Peyer's patch (tissue), 4 donors: ENCODE measurements at regions not wholly inside any gene's neighbourhood (a gene's known extent, or its start where the extent isn't known, plus 50 kb on each side); places are given as distances from the start of the nearest gene placed in this dataset.
A peak's percentile ranks its signal among the peaks of the same experiment; 100 is the strongest.
"Not testable (repeated sequence)": the region's sequence is repeated elsewhere in the genome, so short reads cannot be mapped to it uniquely, and the experiment has no call there.

ENCODE experiments used
- DNase-seq, 3 donors: peaks; one replicate each; pipeline ENCODE4 v3.0.0-alpha.2; 2017 to 2019
- H3K27ac ChIP-seq, 4 donors: fragments of 200-600 bp; sonication (generic); one replicate each; pipeline ENCODE4 v1.5.1; 2016 to 2019
- H3K27me3 ChIP-seq, 2 donors: fragments of 200-600 bp; sonication (generic); one replicate each; pipeline ENCODE4 v1.5.1; 2019
- H3K36me3 ChIP-seq, 3 donors: fragments of 200-600 bp; sonication (generic); one replicate each; pipeline ENCODE4 v1.5.1; 2016 to 2019
- H3K4me1 ChIP-seq, 4 donors: fragments of 200-600 bp; sonication (generic); one replicate each; pipeline ENCODE4 v1.5.1; 2016 to 2019
- H3K4me3 ChIP-seq, 4 donors: fragments of 200-600 bp; sonication (generic); 1 replicate in 3 of 4; 2 replicates in 1 of 4; pipeline ENCODE4 v1.5.1; 2016 to 2019; ENCODE audit warnings: mild to moderate bottlenecking in 1 of 4
- H3K9me3 ChIP-seq, 4 donors: fragments of 200-600 bp; sonication (generic); one replicate each; pipeline ENCODE4 v1.5.1; 2016 to 2019; ENCODE audit warnings: mild to moderate bottlenecking in 1 of 4
- POLR2A ChIP-seq, 2 donors: fragments of 450-650 bp; IDR thresholded peaks; one replicate each; pipeline ENCODE4 v1.5.1; 2017; ENCODE audit warnings: antibody characterized with exemption in 2 of 2, mild to moderate bottlenecking in 2 of 2, moderate library complexity in 2 of 2
- TF ChIP-seq, protein P1 (sequence below), 6 experiments: fragments of 450-650 bp in 4 of 6; fragments of 200-600 bp in 2 of 6; sonication (generic) in 1 of 6; IDR thresholded peaks; one replicate each; pipeline ENCODE4 v1.5.1; 2017 to 2019; ENCODE audit warnings: antibody characterized with exemption in 6 of 6, mild to moderate bottlenecking in 3 of 6, moderate library complexity in 1 of 6

DNA sequence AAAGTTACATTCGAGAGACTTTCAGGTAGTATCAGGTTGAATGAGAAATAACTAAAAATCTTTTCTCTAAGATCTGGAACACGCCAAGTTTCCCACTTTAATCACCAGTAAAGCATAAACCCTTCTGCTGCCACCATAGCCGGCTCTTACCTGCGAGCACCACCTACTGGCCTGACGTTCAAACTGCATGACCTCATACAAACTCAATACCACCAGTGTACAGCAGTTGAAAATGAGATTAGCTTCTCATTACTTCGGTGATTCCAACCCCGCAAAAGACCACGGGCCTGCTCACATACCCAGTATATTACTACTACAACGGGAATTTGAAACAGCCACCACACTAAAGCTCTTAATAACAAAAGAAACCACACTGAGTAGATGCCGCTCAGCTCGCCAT is 1191.2 kb downstream of the TMEM121 start:
- TF ChIP-seq, protein P1, sequence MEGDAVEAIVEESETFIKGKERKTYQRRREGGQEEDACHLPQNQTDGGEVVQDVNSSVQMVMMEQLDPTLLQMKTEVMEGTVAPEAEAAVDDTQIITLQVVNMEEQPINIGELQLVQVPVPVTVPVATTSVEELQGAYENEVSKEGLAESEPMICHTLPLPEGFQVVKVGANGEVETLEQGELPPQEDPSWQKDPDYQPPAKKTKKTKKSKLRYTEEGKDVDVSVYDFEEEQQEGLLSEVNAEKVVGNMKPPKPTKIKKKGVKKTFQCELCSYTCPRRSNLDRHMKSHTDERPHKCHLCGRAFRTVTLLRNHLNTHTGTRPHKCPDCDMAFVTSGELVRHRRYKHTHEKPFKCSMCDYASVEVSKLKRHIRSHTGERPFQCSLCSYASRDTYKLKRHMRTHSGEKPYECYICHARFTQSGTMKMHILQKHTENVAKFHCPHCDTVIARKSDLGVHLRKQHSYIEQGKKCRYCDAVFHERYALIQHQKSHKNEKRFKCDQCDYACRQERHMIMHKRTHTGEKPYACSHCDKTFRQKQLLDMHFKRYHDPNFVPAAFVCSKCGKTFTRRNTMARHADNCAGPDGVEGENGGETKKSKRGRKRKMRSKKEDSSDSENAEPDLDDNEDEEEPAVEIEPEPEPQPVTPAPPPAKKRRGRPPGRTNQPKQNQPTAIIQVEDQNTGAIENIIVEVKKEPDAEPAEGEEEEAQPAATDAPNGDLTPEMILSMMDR (IDR thresholded peaks at IDR 0.05), result peak in 1 of 6 experiments; percentile 38
- not testable (repeated sequence) for DNase-seq, H3K4me3 ChIP-seq, H3K4me1 ChIP-seq, H3K9me3 ChIP-seq, H3K27ac ChIP-seq, H3K27me3 ChIP-seq, H3K36me3 ChIP-seq

DNA sequence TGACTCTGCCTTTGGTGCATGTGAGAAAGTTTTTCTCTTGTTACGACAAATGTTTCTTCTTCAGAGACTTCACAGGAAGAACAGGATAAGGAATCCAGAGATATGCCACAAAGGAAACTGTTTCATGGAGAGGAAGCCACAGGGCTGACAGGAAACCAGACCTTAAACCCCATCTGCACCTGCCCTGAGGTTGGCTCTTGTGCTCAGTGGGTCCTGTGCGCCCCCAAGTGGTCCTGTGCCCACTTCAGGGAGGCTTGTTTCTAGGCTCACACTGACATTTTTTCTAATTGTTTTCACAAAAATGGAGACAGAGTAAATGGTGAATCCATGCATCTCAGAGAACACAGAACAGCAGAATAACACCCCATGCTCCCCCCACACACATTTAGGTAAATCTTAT is 1193.5 kb downstream of the TMEM121 start:
- H3K4me1 ChIP-seq, H3K4me3 ChIP-seq, H3K27me3 ChIP-seq, H3K36me3 ChIP-seq, H3K27ac ChIP-seq, H3K9me3 ChIP-seq: not testable (repeated sequence)
- DNase-seq, result peak in 2 of 3 donors; percentile 53 to 73

DNA sequence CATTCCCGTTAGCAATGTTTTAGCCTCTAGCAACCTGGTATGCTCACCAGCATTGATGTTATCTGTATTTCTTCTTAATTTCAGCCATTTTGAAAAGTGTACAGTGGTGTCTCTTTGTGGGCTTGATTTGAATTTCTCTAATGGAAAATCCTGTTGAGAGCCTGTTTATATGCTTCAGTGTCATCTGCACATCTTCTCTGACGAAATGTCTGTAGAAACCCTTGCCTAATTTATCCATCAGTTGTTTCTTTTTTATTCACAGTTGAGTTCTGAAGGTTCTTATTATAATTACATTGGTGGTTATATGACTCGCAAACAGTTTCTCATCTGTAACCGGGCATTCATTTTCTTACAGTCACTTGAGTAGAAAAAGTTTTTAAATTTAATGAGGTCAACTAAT is 1195.5 kb downstream of the TMEM121 start:
- not testable (repeated sequence) for H3K27ac ChIP-seq, H3K36me3 ChIP-seq, H3K4me3 ChIP-seq, H3K9me3 ChIP-seq, H3K4me1 ChIP-seq, H3K27me3 ChIP-seq, DNase-seq

DNA sequence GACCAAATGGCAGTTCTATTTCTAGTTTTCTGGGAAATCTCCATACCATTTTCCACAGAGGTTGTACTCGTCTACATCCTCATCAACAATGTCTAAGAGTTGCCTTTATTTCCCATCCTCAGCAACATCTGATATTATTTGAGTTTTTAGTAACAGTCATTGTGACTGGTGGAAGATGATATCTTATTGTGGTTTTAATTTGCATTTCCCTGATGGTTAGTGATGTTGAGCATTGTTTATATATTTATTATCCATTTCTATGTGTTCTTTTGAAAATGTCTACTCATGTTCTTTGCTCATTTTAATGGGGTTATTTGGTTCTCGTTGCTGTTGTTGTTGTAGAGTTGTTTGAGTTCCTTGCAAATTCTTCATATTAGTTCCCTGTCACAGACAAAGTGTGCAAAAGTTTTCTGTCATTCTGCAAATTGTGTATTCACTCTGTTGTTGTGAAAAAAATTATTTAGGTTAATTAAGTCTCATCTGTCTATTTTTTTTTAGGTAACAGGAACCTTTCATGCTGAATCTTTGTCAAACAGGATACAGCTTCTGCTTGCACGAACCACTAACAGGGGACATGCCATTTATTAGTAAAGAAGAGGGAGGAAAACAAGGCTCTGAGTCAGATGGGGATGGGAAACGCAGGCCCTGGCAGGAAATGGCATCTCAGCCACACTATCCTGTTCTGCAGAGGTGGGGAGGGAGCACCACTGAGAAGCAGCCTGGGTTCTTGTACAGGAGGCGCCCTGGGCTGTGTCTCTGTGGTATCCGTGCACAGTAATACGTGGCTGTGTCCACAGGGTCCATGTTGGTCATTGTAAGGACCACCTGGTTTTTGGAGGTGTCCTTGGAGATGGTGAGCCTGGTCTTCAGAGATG is 1196.7 kb downstream of the TMEM121 start:
- H3K27ac ChIP-seq, H3K4me3 ChIP-seq, DNase-seq, H3K4me1 ChIP-seq, H3K27me3 ChIP-seq, H3K36me3 ChIP-seq, H3K9me3 ChIP-seq: not testable (repeated sequence)

DNA sequence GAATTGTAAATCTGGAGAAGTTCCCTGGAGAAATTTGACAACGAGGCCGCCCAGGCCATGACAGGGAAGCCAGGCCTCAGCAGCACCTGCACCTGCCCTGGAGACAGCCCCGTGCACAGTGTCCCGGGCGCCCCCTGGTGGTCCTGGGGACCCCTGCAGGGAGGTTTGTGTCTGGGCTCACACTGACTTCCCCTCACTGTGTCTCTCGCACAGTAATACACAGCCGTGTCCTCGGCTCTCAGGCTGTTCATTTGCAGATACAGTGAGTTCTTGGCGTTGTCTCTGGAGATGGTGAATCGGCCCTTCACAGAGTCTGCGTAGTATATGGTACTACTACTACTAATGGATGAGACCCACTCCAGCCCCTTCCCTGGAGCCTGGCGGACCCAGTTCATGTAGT is 1201.6 kb downstream of the TMEM121 start:
- not testable (repeated sequence) for H3K27me3 ChIP-seq, H3K4me3 ChIP-seq, H3K36me3 ChIP-seq, H3K9me3 ChIP-seq, DNase-seq, H3K4me1 ChIP-seq, H3K27ac ChIP-seq
- TF ChIP-seq, protein P1 (IDR thresholded peaks at IDR 0.05), result peak in 1 of 6 experiments; percentile 42

DNA sequence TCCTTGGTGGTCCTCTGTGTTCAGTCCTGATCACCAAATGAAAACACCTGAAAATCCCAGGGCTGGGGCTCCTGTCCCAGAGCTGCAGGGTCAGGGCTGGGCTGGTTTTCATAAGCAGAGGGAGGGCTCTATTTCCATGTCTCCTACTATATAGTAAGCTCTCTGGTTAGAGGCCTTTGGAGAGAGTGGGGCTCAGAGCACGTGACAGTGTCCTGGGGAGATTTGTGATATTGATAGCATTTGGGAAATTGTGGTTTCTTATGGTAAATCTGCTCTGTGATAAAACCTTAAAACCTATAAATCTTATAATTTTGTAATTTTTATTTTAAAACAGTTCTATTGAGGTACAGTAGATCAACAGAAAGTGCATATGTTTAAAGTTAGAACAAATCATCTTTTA is 1202.2 kb downstream of the TMEM121 start:
- Histone ChIP-seq H3K4me3 (no peak overlapping the region), H3K36me3 (no peaks in the 10 kb centered on the region)

DNA sequence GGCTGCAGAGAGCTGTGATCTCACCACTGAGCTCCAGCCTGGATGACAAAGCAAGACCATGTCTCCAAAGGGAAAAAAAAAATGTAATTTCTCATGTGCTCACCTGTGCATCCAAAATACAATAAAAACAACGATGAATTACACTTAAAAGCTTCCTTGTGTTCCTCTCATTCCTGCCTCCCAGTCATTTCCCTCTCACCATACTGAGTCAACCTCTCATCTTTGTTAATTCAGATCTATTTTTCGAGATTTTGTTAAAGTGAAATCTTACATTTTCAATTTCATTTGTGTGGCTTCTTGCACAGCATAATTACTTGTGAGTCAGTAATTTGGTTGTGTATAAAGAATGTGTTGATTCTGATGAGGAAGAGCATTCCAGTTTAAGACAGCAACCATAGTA is 1203.2 kb downstream of the TMEM121 start:
- Histone ChIP-seq H3K36me3 (no peaks in the 10 kb centered on the region), H3K4me1 (no peaks in the 10 kb centered on the region), H3K4me3 (no peak overlapping the region), H3K27me3 (no peaks in the 10 kb centered on the region), H3K27ac (no peak overlapping the region), H3K9me3 (no peaks in the 10 kb centered on the region)
- TF ChIP-seq POLR2A (IDR thresholded peaks at IDR 0.05), result no peak
- TF ChIP-seq, protein P1 (IDR thresholded peaks at IDR 0.05), result no peak
- DNase-seq, result no peak

More for the DNA sequence above, 1202.2 kb downstream of the TMEM121 start:
- TF ChIP-seq POLR2A (IDR thresholded peaks at IDR 0.05), result no peak
- TF ChIP-seq, protein P1 (IDR thresholded peaks at IDR 0.05), result no peak
- H3K27ac ChIP-seq, result no peak overlapping the region
- no peaks in the 10 kb centered on the region for H3K4me1 ChIP-seq
- DNase-seq, result no peak
- H3K27me3 ChIP-seq, result no peaks in the 10 kb centered on the region
- no peaks in the 10 kb centered on the region for H3K9me3 ChIP-seq
